HL-60 (cell line): ENCODE measurements at regions not wholly inside any gene's neighbourhood (a gene's known extent, or its start where the extent isn't known, plus 50 kb on each side); places are given as distances from the start of the nearest gene placed in this dataset.

Source experiments
- DNase-seq, 2 experiments: peaks; one replicate each; pipeline ENCODE4 v3.0.0-alpha.2; 2010 to 2020; ENCODE audit warnings: low read depth in 1 of 2, low spot score in 1 of 2
- H3K27ac ChIP-seq: fragments of 250-450 bp; sonication (Bioruptor Pico); replicated peaks from 2 replicates; pipeline ENCODE4 v1.5.1; 2020; ENCODE audit warnings: mild to moderate bottlenecking, moderate library complexity
- H3K27me3 ChIP-seq: fragments of 250-450 bp; sonication (Bioruptor Pico); 2 replicates; pipeline ENCODE4 v1.5.1; 2021; ENCODE audit warnings: mild to moderate bottlenecking, moderate library complexity; ENCODE audit not compliant: insufficient read depth, poor library complexity, severe bottlenecking
- H3K4me3 ChIP-seq: replicated peaks from 2 replicates; pipeline ENCODE4 v1.5.1; 2011; ENCODE audit warnings: mild to moderate bottlenecking, control low read depth, low read length; ENCODE audit not compliant: insufficient read depth
- GABPA ChIP-seq: IDR thresholded peaks from 2 replicates; pipeline ENCODE4 v1.6.1; 2012; ENCODE audit warnings: low read depth
- POLR2AphosphoS5 ChIP-seq: IDR thresholded peaks from 2 replicates; pipeline ENCODE4 v1.6.1; 2012; ENCODE audit warnings: low read depth
- REST ChIP-seq: IDR thresholded peaks from 2 replicates; pipeline ENCODE4 v1.6.1; 2012; ENCODE audit warnings: low read depth; ENCODE audit not compliant: insufficient replicate concordance
- SPI1 ChIP-seq: IDR thresholded peaks from 2 replicates; pipeline ENCODE4 v1.6.1; 2012; ENCODE audit warnings: low read depth, mild to moderate bottlenecking, borderline replicate concordance
- TF ChIP-seq, protein P1 (sequence below): IDR thresholded peaks from one replicate; pipeline ENCODE4 v1.5.1; 2011; ENCODE audit warnings: low read length, control low read depth, inconsistent platforms; ENCODE audit not compliant: insufficient read depth

GRCh38 chr2:156182132-156182531, 150.4 kb downstream of the NR4A2 start:
- Histone ChIP-seq H3K4me3 (no peak overlapping the region), H3K27me3 (no peaks in the 10 kb centered on the region), H3K27ac (no peak overlapping the region)
- peak; percentile 75 for TF ChIP-seq SPI1
- no peak for TF ChIP-seq GABPA
- DNase-seq, result no peak

DNA sequence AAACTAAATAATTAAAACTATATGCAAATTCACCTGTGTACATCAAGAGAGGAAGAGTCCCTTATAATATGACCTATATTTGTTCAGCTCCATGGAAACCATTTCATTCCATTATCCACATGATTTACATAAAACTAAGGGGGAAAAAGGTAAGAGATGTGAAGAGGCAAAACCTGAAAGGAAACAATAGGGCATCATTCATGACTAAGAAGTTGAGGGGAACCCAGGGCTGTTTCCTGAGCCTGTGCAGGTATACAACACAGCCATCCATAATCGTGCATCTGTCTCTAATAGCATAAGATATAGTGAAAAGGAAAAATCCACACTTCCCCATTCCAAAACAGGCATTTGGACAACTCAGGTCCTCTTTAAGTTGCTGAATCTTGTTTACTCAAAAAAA, 151.3 kb downstream of the NR4A2 start:
- Histone ChIP-seq H3K27me3 (no peaks in the 10 kb centered on the region), H3K4me3 (no peak overlapping the region), H3K27ac (no peak overlapping the region)
- TF ChIP-seq GABPA, result no peak
- TF ChIP-seq, protein P1, sequence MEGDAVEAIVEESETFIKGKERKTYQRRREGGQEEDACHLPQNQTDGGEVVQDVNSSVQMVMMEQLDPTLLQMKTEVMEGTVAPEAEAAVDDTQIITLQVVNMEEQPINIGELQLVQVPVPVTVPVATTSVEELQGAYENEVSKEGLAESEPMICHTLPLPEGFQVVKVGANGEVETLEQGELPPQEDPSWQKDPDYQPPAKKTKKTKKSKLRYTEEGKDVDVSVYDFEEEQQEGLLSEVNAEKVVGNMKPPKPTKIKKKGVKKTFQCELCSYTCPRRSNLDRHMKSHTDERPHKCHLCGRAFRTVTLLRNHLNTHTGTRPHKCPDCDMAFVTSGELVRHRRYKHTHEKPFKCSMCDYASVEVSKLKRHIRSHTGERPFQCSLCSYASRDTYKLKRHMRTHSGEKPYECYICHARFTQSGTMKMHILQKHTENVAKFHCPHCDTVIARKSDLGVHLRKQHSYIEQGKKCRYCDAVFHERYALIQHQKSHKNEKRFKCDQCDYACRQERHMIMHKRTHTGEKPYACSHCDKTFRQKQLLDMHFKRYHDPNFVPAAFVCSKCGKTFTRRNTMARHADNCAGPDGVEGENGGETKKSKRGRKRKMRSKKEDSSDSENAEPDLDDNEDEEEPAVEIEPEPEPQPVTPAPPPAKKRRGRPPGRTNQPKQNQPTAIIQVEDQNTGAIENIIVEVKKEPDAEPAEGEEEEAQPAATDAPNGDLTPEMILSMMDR, result no peak
- no peak for TF ChIP-seq REST
- TF ChIP-seq SPI1, result no peak
- no peak for TF ChIP-seq POLR2AphosphoS5
- no peak for DNase-seq

- no peak for DNase-seq
- Histone ChIP-seq H3K27ac (no peak overlapping the region), H3K27me3 (no peaks in the 10 kb centered on the region), H3K4me3 (no peak overlapping the region)
- TF ChIP-seq, protein P1, result no peak
- TF ChIP-seq POLR2AphosphoS5, result no peak
- TF ChIP-seq SPI1, result no peak
- TF ChIP-seq GABPA, result no peak
- no peak for TF ChIP-seq REST
Observed at GRCh38 chr2:156177654-156178053, 154.9 kb downstream of the NR4A2 start.

GRCh38 chr2:156175946-156176345, 156.6 kb downstream of the NR4A2 start:
- H3K27ac ChIP-seq, result no peak overlapping the region
- no peak for DNase-seq
- TF ChIP-seq GABPA, result no peak
- no peak overlapping the region for H3K4me3 ChIP-seq
- H3K27me3 ChIP-seq, result no peaks in the 10 kb centered on the region

- TF ChIP-seq POLR2AphosphoS5 (no peak), SPI1 (no peak), GABPA (no peak), REST (no peak)
- TF ChIP-seq, protein P1, result no peak
- Histone ChIP-seq H3K27me3 (no peaks in the 10 kb centered on the region), H3K4me3 (no peak overlapping the region), H3K27ac (no peak overlapping the region)
- no peak for DNase-seq
Observed at GRCh38 chr2:156170929-156171328, 161.6 kb downstream of the NR4A2 start.
